G401.6 (cell line): ENCODE measurements at regions not wholly inside any gene's neighbourhood (a gene's known extent, or its start where the extent isn't known, plus 50 kb on each side); places are given as distances from the start of the nearest gene placed in this dataset.

Experiments
- FAIRE-seq: peaks from 2 replicates; lab custom pipeline; 2012; peaks lifted over from hg19 to GRCh38; lab: Jason Lieb, UNC

DNA sequence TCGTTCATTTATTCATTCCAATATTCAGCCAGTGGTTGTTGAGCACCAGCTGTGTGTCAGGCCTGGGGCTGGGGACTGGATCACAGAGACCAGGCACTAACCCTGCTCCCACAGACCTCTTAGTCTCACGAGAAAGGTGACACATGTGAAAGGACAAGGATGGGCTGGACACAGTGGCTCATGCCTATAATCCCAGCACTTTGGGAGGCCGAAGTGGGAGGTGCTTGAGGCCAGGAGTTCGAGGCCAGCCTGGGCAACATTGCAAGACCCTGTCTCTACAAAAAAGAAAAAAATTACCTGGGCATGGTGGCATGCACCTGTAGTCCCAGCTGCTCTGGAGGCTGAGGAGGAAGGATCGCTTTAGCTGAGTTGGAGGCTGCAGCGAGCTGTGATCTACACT is 105.9 kb upstream of the SDK1 start:
- FAIRE-seq, result no peak

- no peak for FAIRE-seq
Observed at GRCh38 chr7:3196629-3197400, 104.2 kb upstream of the SDK1 start.

DNA sequence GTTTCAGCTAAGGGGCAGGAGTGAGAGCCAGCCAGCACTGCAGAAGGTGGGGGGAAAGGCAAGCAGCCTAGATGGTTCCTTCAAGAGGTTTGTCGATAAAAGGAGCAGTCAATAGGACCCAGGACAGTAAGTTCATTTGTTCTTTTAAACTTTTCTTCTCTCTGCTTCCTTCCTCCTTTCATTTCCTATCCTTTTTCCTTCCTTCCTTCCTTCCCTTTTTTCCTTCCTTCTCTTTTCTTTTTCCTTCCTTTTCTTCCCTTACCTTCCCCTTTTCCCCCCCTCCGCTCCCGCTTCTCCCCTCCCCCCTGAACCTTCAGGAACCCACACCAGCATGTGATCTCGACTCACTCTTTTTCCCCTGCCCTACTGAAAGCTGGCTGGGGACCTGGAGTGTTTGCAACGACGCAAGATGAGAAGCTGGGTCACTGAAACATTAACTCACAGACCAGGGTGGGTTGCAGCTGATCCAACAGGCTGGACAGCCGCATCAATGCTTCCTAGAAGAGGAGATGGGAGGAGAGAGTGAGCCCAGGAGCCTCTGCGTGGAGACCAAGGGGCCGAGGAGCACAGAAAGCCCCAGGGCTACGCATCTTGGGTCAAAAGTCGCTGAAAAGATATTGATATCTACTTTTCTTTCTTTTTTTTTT is 103.4 kb upstream of the SDK1 start:
- FAIRE-seq, result no peak

DNA sequence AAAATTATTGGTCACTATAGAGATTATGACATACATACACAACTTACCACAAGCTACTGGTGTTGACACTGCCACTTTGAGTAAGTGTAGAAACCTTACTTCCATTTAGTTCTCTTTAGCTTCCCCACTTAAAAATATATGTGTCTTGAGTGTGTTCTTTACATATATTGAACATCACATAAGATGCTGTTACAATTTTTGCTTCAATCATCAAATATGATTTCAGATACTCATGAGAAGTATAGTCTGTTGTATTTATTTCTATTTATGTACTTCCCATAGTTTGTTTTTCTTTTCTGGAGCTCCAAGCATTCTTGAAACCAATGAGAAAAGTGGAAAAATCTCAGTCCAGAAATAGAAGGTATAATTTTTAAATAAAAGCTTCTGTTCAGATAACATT is 102.7 kb upstream of the SDK1 start:
- no peak for FAIRE-seq

GRCh38 chr7:3200504-3200903 is 100.5 kb upstream of the SDK1 start:
- no peak for FAIRE-seq

- no peak for FAIRE-seq
Observed at GRCh38 chr7:3201306-3201705, 99.7 kb upstream of the SDK1 start.

DNA sequence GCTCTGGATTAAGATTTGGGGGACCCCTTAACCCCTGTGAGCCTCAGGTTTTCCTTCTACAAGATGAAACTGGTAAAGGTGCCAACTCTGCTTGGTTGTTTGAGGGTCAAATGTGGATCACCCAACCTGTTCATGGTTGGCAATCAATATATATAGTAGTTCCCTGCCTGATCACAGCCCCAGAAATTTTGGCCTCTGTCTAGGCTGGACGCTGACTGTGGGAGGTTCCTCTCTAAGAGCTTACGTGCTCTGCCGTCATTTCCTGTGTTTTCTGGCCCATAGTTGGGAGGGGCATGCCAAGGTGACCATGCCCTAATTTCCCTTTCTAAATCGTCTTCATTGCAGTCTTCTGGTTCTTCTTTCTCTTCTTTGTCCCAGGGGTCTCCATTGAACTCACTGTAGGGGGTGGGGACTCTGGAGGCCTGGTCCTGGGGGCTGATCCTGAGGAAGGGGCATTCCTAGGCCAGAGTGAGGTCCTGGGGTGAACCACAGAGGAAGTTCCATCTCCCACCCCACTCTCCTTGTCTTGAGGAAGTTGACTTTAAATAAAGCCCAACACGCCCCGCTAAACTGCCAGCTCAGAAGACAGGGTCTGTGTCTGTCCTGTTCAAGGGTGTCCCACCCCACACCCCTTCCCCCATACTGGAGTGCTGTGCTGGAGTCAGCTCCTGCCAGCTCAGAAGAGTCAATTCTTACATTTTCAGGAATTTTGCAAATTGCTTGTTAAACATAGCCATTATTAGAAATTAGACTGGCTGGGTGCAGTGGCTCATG is 98.9 kb upstream of the SDK1 start:
- no peak for FAIRE-seq

GRCh38 chr7:3204526-3204925 is 96.5 kb upstream of the SDK1 start:
- FAIRE-seq, result no peak

DNA sequence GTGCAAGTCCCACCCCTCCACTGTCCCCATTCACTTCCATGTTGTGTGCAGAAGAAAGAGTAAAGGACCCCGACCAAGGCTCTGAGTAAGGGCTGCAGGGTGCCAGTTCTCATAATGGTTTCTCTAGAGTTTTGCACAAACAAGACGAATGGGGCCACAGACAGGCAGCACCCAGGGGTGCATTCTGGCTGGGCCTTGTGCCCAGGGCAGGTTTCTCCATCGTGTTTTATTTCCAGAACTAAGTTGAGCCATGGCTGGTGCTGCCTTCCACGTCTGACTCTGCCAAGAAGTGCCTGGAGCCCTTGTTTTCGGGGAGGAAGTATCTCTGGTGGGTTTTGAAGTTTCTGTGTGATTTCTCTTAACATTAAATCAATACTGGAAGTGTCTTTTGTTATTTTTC is 95.0 kb upstream of the SDK1 start:
- FAIRE-seq, result no peak

GRCh38 chr7:3206771-3207191 is 94.3 kb upstream of the SDK1 start:
- no peak for FAIRE-seq

DNA sequence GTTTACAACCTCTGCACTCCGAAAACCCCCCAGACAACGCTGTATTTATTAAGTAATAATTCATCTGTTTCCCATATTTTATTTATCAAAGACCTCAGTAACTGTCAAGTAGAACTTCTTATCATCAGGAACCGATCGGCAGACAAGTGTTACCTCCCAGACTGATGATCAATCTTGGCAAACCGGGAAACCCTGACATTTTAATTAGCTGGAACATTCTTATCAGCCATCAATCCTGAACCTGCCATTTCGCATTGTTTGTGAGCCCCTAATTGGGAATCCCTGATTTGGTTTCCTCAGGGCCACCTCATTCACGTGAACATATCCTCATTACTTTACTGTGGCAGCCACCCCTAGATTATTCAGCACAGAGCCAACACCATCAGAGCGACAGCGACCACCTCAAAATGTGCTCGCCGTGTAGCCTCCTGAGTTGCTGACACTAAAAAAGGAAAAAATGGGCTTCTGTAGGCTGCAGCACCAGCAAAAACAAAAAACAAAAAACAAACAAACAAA is 93.6 kb upstream of the SDK1 start:
- no peak for FAIRE-seq

- no peak for FAIRE-seq
Observed at GRCh38 chr7:3210531-3210930, 90.5 kb upstream of the SDK1 start.

GRCh38 chr7:3214090-3214413 is 87.0 kb upstream of the SDK1 start:
- no peak for FAIRE-seq

DNA sequence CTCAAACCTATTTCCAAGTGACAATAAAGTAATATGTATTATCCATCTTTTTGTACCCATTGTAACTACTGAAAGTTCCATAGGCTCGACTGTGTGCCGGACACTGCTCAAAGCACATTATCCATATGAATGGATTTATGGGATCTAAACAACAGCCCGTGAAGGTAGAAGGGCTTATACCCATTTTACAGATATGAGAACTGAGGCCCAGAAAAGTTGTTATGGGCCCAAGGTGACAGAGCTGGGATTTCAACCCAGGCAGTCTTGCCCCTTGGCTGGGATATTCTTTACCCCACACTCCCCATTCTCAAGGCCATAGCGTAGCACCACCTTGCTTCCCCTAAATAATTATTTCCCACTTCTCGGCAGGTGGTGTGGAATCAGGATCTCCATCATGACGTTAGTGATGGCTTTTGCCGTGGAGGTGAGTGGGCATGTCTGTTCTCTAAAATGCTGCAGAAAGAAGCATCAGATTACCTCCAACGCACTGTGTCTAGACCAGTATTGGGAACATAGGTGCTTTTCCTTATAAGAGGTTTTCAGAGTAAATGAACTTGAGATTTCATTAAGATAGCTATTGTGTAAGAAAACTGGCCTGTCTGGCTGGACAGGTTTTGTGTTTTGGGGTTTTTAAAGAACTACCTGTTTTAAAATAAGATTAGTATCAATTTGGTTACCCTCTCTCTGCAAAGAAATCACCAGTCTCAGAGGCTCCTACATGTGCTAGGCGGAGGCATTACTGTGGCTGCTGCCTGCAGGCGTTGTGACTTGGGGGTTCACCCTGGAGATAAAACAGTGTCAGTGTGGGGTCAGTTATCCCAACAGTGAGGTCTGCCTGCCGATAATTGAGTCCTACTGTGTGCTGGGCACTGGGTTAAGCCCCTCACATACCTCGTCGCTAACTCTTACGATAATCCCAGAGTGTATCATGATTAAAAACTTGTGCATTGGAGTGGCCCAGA is 85.1 kb upstream of the SDK1 start:
- no peak for FAIRE-seq

- no peak for FAIRE-seq
Observed at GRCh38 chr7:3217166-3217565, 83.9 kb upstream of the SDK1 start.

- FAIRE-seq, result no peak
Observed at GRCh38 chr7:3218411-3219225, 82.4 kb upstream of the SDK1 start.

DNA sequence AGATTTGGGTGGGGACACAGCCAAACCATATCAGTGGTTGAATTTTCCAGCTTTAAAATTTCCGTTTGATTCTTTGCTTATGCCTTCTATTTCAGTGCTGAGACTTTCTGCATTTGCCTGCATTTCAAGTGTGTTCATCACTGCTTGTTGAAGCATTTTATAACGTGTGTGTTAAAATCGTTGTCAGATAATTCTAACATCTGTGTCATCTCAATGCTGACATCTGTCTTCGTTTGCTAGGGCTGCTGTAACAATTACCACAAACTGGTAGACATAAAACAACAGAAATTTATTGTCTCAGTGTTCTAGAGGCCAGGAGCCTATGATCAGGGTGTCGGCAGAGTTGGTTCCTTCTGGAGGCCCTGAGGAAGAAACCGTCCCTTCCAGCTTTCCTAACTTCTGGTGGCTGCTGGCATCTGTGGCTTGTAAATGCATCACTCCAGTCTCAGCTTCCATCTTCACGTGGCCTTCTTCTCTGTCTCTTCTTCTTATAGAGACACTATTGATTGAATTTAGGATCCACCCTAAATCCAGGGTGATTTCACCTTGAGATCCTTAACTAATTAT is 71.1 kb upstream of the SDK1 start:
- no peak for FAIRE-seq

DNA sequence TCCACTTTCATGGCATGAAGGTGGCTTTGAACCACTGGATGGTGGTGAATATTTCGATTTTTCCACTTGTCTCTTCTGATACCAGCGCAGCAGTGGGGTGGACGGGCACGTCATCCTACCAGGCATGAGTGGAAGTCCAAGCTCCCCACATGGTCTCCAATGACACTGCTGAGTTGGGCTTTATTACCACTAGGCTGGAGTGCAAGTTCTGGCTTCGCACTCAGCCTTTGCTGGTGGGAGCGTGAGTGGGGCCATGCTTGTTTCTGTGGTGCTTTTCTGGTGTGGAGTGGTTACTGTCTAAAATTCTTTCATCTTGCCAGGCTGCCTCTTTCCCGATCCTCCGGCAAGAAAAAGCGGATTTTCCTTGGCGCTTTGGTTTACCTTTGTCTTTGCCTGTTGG is 70.1 kb upstream of the SDK1 start:
- FAIRE-seq, result no peak

DNA sequence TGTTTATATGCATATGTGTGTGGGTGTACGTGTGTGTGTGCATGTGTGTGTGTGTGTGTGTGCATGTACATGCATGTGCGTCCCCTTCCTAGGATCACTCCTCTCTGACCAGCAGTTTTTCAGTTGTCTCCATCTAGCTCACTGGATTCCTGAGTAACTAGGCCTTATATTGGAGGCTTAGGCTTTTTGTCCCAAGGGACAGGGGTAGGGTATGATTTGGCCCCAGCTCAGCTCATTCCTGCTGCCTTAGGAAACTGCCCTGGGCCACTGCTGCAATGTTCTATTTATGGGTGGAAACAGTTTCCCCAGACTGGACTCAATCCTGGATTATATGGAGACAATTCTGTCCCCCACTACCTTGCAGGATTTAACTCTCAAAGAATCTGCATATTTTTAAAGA is 68.8 kb upstream of the SDK1 start:
- FAIRE-seq, result no peak

GRCh38 chr7:3233301-3233700 is 67.8 kb upstream of the SDK1 start:
- FAIRE-seq, result no peak

DNA sequence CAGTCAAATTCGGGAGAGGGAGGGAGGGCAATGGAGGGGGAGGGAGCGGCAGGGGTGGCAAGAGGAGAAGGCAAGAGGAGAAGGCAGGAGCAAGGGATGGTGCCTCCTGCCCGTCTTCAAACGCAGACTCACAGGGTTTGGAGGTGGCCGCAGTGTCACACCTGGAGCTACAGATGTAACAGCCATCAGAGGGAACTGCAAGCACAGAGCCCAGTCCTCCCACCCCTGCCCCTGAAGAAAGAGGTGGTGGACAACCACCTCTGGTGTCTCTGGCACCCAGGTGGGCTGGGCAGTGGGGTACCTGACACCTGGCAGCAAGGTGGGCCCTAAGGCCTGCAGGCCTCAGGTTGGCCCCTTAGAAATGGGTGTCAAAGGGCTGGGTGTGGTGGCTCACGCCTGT is 67.0 kb upstream of the SDK1 start:
- FAIRE-seq, result no peak
